Lung (tissue), 11 donors: ENCODE measurements at regions not wholly inside any gene's neighbourhood (a gene's known extent, or its start where the extent isn't known, plus 50 kb on each side); places are given as distances from the start of the nearest gene placed in this dataset.

Experiments used
- ATAC-seq: fragments of 200-7000 bp; cut with Tn5 transposase; one replicate; pipeline ENCODE4 v1.9.1; 2020; ENCODE audit warnings: moderate number of reproducible peaks; ENCODE audit not compliant: insufficient read depth, low FRiP score
- DNase-seq, 3 donors: peaks; one replicate each; pipeline ENCODE4 v3.0.0-alpha.2; 2013 to 2017
- H3K27ac ChIP-seq, 2 donors: one replicate each; pipeline ENCODE4 v1.5.1; 2013; ENCODE audit warnings: mild to moderate bottlenecking in 2 of 2, moderate library complexity in 2 of 2, control low read depth in 1 of 2, inconsistent platforms in 1 of 2, low read depth in 1 of 2, low read length in 1 of 2
- H3K27me3 ChIP-seq, 3 donors: one replicate each; pipeline ENCODE4 v1.5.1; 2013; ENCODE audit warnings: low read length in 2 of 3; ENCODE audit not compliant: control insufficient read depth in 3 of 3, insufficient read depth in 3 of 3
- H3K36me3 ChIP-seq, 4 donors: one replicate each; pipeline ENCODE4 v1.5.1; 2013; ENCODE audit warnings: low read length in 4 of 4, mild to moderate bottlenecking in 1 of 4, moderate library complexity in 1 of 4; ENCODE audit not compliant: control insufficient read depth in 4 of 4, insufficient read depth in 4 of 4
- H3K4me1 ChIP-seq, 5 donors: one replicate each; pipeline ENCODE4 v1.5.1; 2013; ENCODE audit warnings: low read length in 5 of 5, mild to moderate bottlenecking in 2 of 5, moderate library complexity in 1 of 5; ENCODE audit not compliant: control insufficient read depth in 5 of 5, insufficient read depth in 5 of 5
- H3K4me3 ChIP-seq: one replicate; pipeline ENCODE4 v1.5.1; 2013; ENCODE audit warnings: mild to moderate bottlenecking, control low read depth, moderate library complexity
- H3K9ac ChIP-seq, 2 donors: one replicate each; pipeline ENCODE4 v1.5.1; 2013; ENCODE audit warnings: low read length in 2 of 2, control low read depth in 1 of 2; ENCODE audit not compliant: insufficient read depth in 1 of 2
- H3K9me3 ChIP-seq, 4 donors: one replicate each; pipeline ENCODE4 v1.5.1; 2013; ENCODE audit warnings: low read length in 3 of 4, mild to moderate bottlenecking in 1 of 4, moderate library complexity in 1 of 4; ENCODE audit not compliant: control insufficient read depth in 4 of 4, insufficient read depth in 3 of 4
- CTCF ChIP-seq: IDR thresholded peaks from 2 replicates; pipeline ENCODE4 v1.5.1; 2012; ENCODE audit warnings: mild to moderate bottlenecking; ENCODE audit errors: control extremely low read depth, extremely low read depth
- WGBS, 2 donors: extraction: QIAGEN DNeasy Blood & Tissue Kit; methylation state at CpG; one replicate each; pipeline ENCODE4 v1.1.7; 2013; 5-methylcytosine and 5-hydroxymethylcytosine counted together
- donor health status: control.
- donor health status: control.
- donor health status: Bipolar disorder and iron deficiency.
- donor health status: healthy.
- donor health status: DM: yes; HTN: yes; CAD: no.

- no peaks in the 10 kb centered on the region for H3K9me3 ChIP-seq
- TF ChIP-seq CTCF: no peak
- no peak overlapping the region for H3K27ac ChIP-seq
- no peak overlapping the region for H3K9ac ChIP-seq
- no peaks in the 10 kb centered on the region for H3K27me3 ChIP-seq
- 90 to 93% methylated on average over 3 of the region's 3 CpGs for WGBS, 2 donors
- DNase-seq (no peak), ATAC-seq (no peak)
- no peaks in the 10 kb centered on the region for H3K36me3 ChIP-seq
- H3K4me3 ChIP-seq: no peak overlapping the region
- H3K4me1 ChIP-seq: no peaks in the 10 kb centered on the region
These were observed 85.6 kb downstream of the CASP3 start for GRCh38 chr4:184563621-184564020.

- Histone ChIP-seq H3K9ac (no peak overlapping the region), H3K27ac (no peak overlapping the region), H3K4me1 (no peaks in the 10 kb centered on the region), H3K27me3 (no peaks in the 10 kb centered on the region), H3K4me3 (no peak overlapping the region), H3K36me3 (no peaks in the 10 kb centered on the region), H3K9me3 (no peaks in the 10 kb centered on the region)
- 69 to 75% methylated on average over 7 of the region's 7 CpGs for WGBS, 2 donors
- ATAC-seq (no peak), DNase-seq (no peak)
- no peak for TF ChIP-seq CTCF
These were observed 84.6 kb upstream of the IRF2 start for GRCh38 chr4:184558996-184559395.

GRCh38 chr4:184553891-184554290 is 79.5 kb upstream of the IRF2 start:
- H3K4me3 ChIP-seq: no peak overlapping the region
- no peaks in the 10 kb centered on the region for H3K9me3 ChIP-seq
- TF ChIP-seq CTCF: no peak
- H3K4me1 ChIP-seq: peaks cover 0 to 3% (median 0%) of the 10 kb centered on the region in 5 donors
- no peak overlapping the region for H3K9ac ChIP-seq
- H3K27me3 ChIP-seq: no peaks in the 10 kb centered on the region
- no peak for DNase-seq
- no peak overlapping the region for H3K27ac ChIP-seq
- no peak for ATAC-seq
- WGBS, 2 donors: 86 to 93% methylated on average over 4 of the region's 4 CpGs
- H3K36me3 ChIP-seq: no peaks in the 10 kb centered on the region

GRCh38 chr4:184550476-184550875 is 76.1 kb upstream of the IRF2 start:
- H3K27me3 ChIP-seq: no peaks in the 10 kb centered on the region
- no peak overlapping the region for H3K27ac ChIP-seq
- H3K9me3 ChIP-seq: no peaks in the 10 kb centered on the region
- no peak for ATAC-seq
- no peak for TF ChIP-seq CTCF
- no peaks in the 10 kb centered on the region for H3K36me3 ChIP-seq
- peak in 2 of 3 donors; percentile 27 to 50 for DNase-seq
- no peak overlapping the region for H3K9ac ChIP-seq
- peaks cover 0 to 5% (median 0%) of the 10 kb centered on the region in 5 donors for H3K4me1 ChIP-seq
- no peak overlapping the region for H3K4me3 ChIP-seq
- WGBS, 2 donors: 62 to 83% methylated on average over 3 of the region's 3 CpGs
